Fibroblast of the conjunctiva (primary cell): ENCODE measurements at regions not wholly inside any gene's neighbourhood (a gene's known extent, or its start where the extent isn't known, plus 50 kb on each side); places are given as distances from the start of the nearest gene placed in this dataset.
"Not testable (repeated sequence)": the region's sequence is repeated elsewhere in the genome, so short reads cannot be mapped to it uniquely, and the experiment has no call there.

Source experiments
- DNase-seq: peaks from one replicate; pipeline ENCODE4 v3.0.0-alpha.2; 2010; ENCODE audit warnings: low read depth

DNA sequence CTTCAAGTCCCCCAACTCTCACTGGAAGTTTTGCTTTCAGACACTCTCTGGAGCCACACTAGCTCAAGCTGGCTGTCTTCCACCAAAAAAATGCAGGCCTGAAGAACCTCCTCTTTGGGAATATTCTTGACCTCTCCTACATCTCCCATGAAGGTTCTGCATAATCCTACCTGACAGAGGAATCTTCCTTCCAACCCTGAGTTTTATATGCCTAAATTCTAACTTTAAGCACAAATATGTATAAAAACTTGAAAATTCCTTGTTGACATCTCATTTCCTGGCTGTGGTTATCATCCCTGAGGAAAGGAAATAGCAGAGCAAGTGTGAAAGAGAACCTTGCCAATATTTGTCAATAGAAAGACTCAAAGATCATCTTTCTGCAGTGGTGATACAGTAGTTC is 249.0 kb downstream of the LPIN1 start:
- DNase-seq, result no peak

DNA sequence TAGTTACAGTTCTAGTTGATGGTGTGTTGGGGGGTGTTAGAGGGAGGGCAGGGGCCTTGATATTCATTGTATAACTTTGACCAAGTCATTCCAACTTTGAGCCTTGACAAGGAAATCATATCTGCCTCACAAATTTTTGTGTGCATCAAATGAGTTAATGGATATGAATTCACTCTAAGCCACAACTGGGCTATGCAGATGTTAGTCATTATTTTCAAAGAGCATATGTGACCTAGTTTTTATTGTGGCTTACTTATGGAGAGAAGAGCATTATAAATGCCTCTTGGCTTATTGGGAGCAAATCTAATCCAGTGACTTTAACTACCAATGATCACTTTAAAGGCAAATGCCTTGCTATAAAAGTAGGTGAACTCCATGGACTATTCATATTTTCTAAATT is 250.2 kb downstream of the LPIN1 start:
- DNase-seq, result no peak

DNA sequence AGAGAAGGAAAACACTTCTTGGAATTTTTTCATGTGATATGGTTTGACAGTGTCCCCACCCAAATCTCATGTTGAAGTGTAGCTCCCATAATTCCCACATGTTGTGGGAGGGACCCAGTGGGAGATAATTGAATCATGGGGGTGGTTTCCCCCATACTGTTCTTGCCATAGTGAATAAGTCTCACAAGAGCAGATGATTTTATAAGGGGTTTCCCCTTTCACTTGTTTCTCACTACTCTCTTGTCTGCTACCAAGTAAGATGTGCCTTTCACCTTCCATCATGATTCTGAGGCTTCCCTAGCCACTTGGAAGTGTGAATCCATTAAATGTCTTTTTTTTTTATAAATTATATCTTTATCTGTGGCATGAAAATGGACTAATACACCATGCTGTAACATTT is 250.7 kb downstream of the LPIN1 start:
- DNase-seq, result no peak

DNA sequence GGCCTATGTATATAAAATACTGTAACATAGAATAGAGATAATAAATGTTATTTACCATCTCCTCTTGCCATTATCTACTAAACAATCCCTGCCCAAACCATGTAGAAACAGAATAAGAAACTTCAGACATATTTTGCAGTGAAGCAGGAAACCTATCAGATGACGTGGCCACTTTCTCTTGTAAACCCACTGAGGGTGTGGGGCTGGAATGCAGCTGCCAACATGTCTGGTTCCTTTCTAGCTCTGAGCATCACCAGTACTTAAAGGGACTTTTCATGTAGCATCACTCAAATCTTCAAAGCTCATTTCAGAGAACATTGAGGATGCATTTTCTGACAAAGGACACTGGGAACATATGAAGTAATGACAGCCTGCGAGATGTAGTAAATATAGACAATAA is 251.8 kb downstream of the LPIN1 start:
- DNase-seq, result no peak

DNA sequence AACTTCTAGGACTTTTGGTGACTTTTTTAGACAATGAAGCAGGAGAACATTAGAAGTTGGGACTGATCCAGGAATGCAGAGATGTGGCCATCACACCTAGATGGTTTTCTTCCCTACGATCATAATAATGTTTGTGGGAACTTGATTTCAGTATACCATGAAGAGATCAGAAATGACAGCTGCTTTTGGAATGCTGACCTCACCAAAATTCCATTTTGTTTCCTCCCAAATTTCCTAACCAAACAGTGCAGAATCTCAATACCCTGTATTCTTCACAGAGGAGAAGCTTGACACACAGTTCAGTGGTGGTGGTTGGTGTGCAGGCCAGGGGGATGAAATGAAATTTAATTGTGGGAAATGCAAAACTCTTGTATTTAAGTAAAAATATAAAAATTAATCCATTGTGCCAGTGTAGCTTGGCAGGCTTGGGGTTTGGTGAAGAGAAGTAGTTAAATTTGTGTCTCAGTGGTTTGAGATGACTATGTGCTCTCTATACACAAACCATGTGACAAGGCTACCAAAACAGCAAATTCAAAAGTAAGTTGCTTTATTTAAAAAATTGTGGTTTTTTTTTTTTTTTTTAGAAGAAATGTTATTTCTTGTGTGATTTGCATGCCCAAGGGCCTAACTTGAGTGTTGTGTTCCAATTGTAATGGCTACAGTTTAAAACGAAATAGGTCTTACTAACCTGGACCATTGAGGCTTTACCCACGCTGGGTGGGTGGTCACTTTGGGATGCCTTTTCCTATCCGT is 252.4 kb downstream of the LPIN1 start:
- no peak for DNase-seq

DNA sequence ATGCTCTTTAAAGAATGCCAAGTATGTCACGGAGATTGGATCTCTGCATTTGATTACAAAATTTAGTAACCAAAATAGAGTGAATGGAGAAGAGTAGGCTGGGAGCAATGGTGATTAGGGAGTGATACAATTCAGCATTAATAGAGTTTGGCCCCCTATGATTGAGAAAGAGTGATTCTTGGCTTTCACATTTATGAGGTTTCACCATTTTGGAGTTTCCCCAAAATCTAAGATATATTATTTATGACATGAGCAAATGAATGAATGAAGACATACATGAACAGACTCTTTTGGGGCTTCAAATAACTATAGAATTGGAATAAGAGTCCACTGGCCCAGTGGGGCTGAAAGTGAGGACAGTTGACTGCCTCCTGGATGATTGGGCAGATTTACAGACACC is 255.2 kb downstream of the LPIN1 start:
- DNase-seq, result no peak

DNA sequence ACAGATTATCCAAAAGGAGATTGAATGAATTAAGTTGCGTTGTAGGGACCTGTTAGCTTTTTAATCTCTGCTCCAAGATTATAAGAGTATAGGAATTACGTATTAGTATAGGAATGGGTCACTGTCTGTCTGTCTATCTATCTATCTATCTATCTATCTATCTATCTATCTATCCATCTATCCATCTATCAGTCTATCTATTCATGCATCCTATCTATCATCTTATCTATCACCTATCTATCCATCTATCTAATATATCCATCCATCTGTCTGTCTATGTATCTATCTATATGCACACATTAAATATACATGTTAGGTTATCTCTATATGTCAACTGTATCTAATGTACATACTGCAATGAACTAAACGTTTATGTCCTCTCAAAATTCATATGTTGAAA is 255.8 kb downstream of the LPIN1 start:
- DNase-seq, result no peak

DNA sequence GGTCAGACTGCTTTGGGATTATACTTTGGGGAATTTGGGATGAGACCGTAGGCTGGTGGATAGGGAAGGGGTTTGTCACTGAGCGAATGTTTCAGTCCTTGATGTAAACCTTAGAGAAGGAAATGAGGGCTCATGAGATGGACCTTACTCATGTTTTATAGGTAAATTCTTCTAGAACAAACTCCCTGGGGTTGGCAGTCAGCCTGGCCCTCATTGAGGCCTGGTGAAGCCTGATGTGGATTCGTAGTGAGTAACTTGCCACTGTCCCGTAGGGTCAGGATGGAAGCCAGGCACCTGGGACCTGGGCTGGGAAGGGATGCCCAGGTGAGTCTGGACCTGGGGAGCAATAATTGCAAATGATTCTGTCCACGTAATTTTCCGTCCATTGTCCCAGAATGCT is 258.3 kb downstream of the LPIN1 start:
- DNase-seq, result no peak

DNA sequence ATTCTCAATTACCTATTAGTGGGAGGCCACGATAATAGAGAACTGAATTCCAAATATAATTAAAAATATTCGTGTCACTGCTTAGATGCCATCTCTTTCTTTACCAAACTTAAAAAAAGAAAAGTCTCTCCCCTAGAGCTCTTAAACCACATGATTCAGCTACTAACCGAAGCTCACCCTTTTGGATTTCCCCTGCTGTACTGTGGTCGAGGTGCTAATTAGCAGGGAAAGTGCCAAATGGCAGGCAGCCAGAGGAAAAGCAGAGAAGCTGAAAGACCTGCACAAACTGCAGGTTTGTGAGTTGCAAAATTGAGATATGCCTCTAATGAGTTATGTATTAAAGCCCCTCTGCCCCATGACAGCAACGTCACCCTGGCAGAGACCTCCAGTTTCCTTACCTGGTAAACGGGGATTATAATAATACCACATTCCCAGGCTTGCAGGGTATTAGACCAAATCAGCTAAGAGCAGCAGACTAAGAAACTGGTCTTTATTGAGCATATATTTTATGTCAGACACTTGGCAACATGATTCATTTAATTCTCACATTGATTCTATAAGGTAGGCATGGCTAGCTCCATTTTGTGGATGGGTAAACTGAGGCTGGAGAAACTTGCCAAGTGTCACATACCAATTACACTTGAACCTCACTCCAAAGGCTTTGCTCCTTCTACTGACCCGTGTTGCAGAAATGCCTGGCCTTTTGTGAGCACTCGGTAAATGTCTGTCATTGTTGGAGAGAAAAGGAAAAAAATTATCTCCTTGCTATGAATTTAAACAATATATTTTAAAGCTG is 259.7 kb downstream of the LPIN1 start:
- peak; percentile 42 for DNase-seq

DNA sequence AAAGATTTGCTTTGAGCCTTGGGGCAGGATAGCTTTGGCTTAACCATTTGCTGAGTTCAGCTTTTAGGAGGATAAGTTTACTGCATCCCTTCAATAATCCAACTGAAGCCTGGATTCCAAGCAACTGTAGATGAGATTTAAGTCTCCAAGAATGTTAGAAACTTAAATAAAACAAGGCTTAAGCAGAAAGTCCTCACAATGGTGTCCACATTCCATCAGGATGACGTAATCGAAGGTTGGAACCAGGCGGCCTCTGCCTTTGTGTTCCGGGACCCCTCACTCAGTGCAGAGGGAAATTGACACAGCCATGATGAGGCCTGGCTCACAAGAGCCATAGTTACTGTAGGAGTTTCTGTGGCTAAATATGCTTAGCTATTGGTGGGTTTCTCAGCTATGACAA is 260.4 kb downstream of the LPIN1 start:
- no peak for DNase-seq

DNA sequence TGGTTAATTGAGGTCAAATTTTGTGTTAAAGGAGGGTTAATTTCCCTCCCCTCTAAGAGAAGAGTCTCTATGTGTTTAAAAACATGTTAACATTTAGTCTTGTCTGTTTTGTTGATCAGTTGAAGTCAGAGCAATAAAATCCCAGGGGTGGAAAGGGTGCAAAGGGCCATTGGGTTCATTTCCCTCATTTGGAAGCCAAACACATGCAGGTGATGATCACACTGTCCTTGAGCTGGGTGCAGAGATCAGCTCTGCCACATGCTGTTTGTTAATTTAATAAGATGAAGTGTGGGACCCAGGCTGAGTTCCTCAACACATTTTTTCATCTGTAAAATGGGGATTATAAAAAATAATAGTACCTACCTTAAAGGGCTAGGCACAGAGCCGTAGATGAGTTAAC is 260.9 kb downstream of the LPIN1 start:
- DNase-seq, result no peak

DNA sequence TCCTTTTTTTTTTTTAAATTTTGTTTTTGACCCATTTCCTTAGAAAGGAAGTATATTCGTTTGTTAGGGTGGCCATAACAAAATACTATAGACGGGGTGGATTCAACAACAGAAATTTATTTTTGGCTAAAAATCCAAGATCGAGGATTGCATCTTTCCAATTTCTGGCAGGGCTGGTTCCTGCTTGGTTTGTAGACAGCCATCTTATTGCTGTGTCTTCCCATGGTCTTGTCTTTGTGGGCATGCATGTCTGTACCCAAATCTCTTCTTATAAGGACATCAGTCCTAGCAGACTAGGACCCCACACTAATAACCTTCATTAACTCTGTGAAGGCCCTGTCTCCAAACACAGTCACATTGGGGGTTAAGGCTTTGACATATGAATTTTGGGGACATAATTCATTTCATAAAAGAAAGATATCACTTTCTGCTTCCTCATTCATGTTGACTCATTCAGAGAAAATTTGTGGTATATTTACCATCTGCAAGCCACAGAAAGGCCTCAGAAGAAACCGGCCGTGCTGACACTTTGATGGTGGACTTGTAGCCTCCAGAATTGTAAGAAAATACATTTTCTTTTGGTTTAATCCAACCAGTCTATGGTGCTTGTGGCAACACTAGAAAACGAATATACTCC is 262.1 kb downstream of the LPIN1 start:
- DNase-seq, result no peak

DNA sequence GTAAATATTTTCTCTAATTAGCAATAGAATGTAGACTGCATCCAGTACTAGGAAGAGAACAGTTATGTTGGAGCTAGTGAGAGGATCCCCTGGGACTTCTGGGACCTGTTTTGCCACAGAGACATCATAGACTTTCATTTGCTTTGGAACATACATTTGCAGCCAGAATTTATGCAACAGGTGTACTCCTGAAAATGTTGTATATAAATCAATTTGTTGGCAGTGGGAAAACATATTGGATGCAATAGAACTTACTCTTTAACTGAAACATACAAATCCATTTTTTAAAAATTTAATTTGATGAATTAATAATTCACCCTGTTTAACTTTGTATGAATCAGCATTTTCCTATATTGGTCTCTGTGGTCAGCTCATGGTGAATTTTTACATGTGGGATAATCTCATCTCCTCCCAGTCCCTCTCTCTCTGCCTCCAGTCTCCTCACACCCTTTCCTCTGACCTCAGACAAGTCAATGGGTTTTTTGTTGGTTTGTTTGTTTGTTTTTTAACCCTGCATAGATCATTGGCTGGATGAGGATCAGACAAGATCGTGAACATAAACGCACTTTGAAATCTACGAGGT is 263.0 kb downstream of the LPIN1 start:
- DNase-seq, result no peak

DNA sequence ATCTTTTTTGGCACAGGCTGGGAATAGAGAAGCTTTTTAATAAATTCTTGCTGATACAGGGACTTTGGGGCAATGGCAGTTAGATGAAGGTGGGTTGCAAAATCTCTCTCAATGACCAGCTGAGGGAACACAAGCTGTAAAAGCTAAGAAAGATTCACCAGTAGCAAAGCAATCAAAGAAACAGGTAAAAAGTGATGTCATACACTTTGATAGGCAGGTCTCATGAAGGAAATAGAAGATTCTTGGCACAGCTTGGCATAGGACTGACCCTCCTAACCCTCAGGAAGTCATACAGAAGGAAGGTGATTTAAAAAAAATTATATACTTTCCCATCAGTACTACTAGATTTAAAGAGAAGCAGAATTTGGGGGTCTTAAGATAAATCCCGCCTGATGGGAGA is 263.6 kb downstream of the LPIN1 start:
- DNase-seq, result no peak

DNA sequence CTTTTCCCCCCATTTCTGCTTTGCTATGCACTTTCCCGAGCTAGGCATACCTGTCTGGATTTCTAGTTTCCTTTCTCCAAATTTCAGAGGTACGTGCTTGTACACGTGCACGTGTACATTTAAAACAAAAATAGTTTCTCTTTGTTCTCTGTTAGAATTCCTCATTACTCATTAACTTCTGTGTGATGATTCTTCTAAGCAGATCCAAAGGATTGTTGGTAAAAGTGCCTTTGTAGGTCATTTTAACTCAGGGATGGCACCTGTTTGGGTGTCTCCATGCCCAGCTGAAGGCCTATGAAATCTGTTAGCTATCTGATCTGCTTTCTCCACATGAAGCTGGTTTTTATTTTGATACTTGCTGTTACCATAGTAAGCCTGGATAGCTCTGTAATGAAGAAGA is 264.3 kb downstream of the LPIN1 start:
- DNase-seq, result no peak

DNA sequence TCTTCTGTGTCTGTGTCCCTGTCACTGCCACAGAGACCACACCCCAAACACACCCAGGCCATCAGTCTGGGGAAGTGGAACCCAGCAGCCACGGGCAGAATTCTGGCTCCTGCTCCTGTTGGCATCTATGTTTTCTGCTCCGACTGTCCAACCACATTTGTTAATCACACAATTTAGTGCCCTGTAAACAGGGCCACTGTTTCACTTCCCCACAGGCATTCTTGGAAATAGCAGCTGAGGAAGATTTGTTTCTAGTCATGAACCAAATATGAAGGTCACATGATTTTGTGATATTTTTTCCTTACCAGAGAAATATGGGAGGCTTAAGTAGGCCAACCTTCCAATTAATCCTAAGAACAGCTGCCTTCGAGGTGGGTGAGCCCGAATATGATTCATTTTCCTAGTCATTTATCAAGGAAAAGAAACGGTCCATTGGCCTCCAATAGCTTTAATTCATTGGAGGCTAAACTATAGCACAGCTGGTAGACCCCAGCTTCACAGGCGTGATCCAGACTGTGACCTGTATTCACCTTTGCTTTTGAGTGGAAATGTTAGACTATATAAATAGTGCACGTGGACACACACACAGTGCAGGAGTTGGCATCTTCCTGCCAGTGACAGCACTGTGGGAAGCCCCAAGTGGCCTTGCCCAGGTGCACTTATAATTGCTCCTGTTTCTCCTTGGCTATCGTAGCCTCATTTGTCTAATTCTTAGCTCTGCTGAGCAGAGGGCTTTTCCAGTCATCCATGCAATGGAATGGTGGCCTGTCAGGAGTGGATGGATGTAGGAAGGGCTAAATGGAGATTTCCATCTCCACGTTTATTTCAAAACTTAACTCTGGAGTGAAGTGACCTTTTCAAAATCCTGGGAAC is 267.9 kb downstream of the LPIN1 start:
- no peak for DNase-seq

DNA sequence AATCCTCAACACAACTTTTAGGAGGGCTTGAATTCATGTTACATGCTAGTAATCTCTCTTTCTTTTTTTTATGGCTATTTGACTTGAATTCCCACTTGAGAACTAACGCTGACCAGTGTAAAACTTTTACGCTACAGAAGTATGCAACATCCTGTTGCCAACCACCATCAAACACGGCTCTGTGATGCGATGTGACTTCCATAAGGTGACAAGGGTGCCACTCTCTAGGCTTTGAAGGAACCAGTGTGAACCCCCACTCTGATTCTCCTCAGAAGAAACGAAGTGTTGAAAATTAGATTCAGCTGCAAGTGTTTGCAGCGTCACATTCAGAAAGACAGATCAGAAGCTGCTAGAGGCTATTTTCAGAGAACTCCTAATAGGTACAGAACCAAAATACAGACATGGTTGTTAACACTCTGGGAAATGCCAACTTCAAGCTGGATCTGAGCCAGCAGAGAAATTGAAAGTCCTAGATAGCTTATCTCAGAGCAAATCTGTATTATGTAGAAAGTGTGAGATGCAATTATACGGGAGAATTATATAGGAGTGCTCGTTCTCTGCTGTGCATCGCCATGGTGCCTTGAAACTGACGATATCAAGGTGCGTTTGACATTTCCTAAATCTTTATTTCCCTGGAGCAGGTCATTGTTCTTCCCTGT is 271.2 kb downstream of the LPIN1 start:
- no peak for DNase-seq

DNA sequence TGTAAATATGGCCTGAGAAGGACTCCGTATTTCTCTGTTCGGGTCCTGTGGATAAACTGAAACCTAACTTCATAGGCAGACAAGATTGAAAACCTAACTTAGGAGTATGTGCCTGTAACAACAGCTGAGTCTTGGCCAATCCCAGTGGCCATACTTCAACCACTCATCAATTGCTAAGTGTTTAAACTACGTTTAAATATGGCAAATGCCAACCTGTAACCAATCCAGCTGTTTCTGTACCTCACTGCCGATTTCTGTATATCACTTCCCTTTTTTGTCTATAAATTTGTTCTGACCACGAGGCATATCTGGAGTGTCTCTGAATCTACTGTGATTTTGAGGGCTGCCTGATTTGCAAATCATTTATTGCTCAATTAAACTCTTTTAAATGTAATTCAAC is 272.3 kb downstream of the LPIN1 start:
- not testable (repeated sequence) for DNase-seq

DNA sequence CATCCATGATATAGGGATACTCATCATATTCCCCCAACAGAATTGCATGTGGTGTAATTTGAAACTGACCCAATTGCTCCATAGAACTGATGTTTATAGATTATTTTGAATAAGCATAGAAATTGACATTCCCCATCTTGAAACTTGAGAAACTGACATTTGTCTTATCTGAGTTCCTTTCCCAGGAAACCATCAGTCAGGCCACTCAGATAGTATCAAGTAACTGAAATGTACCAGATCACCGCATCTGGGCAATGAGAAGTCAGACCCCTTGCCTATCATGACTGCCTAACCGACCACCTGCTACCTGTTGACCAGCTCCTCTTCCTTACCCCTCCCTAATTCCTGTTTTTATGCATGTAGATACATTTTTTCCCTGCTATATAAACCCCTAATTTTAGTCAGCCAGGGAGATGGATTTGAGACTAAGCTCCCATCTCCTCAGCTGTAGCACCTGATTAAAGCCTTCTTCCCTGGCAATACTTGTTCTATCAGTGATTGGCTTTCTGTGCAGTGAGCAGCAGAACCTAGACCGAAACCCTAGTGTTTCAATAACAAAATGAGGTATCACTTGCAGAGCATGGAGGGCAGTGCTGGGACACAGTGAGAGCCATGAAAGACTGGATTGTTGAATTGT is 274.5 kb downstream of the LPIN1 start:
- DNase-seq, result no peak

DNA sequence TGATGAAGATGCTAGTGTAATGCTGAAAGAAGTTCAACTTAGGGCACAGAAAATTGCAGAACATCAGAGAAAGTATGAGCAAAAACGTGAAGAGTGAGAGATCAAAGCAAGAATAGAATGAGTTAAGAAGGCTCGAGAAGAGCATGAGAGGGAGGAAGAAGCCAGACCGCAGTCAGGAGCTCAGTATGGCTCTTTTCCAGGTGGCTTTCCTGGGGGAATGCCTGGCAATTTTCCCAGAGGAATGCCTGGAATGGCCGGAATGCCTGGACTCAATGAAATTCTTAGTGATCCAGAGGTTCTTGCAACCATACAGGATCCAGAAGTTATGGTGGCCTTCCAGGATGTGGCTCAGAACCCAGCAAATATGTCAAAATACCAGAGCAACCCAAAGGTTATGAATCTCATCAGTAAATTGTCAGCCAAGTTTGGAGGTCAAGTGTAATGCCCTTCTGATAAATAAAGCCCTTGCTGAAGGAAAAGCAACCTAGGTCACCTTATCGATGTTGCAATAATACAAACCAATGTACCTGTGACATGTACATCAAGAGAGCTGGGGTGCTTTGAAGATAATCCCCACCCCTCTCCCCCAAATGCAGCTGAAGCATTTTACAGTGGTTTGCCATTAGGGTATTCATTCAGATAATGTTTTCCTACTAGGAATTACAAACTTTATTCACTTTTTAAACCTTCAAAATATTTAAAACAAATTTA is 277.9 kb downstream of the LPIN1 start:
- DNase-seq, result not testable (repeated sequence)
